Smooth muscle cell (in vitro differentiated cells): ENCODE measurements at regions not wholly inside any gene's neighbourhood (a gene's known extent, or its start where the extent isn't known, plus 50 kb on each side); places are given as distances from the start of the nearest gene placed in this dataset.

ENCODE experiments used
- DNase-seq: peaks from one replicate; lab custom pipeline; 2025; ENCODE audit not compliant: unreplicated experiment; lab: John Stamatoyannopoulos, UW
- H2AFZ ChIP-seq: fragments of 200-600 bp; sonication (generic); 2 replicates; pipeline ENCODE4 v1.6.0; 2016; ENCODE audit warnings: antibody characterized with exemption, low read depth, mild to moderate bottlenecking
- H3F3A ChIP-seq: fragments of 200-600 bp; sonication (generic); 2 replicates; pipeline ENCODE4 v1.6.0; 2017; ENCODE audit warnings: antibody characterized with exemption, low read depth
- H3K27ac ChIP-seq: fragments of 200-600 bp; sonication (generic); 2 replicates; pipeline ENCODE4 v1.5.1; 2016; ENCODE audit warnings: low read depth, mild to moderate bottlenecking
- H3K27me3 ChIP-seq: fragments of 200-600 bp; sonication (generic); 2 replicates; pipeline ENCODE4 v1.6.1; 2016; ENCODE audit warnings: low read depth, mild to moderate bottlenecking
- H3K36me3 ChIP-seq: fragments of 200-600 bp; sonication (generic); 2 replicates; pipeline ENCODE4 v1.5.1; 2016; ENCODE audit warnings: low read depth
- H3K4me1 ChIP-seq: fragments of 200-600 bp; sonication (generic); 2 replicates; pipeline ENCODE4 v1.5.1; 2016; ENCODE audit warnings: low read depth
- H3K4me2 ChIP-seq: fragments of 200-600 bp; sonication (generic); 2 replicates; pipeline ENCODE4 v1.6.0; 2016; ENCODE audit warnings: mild to moderate bottlenecking
- H3K4me3 ChIP-seq: fragments of 200-600 bp; sonication (generic); 2 replicates; pipeline ENCODE4 v1.5.1; 2016; ENCODE audit warnings: mild to moderate bottlenecking
- H3K79me2 ChIP-seq: fragments of 200-600 bp; sonication (generic); 2 replicates; pipeline ENCODE4 v1.6.0; 2016; ENCODE audit warnings: low read depth, mild to moderate bottlenecking
- H3K9ac ChIP-seq: fragments of 200-600 bp; sonication (generic); 2 replicates; pipeline ENCODE4 v1.6.0; 2016; ENCODE audit warnings: low read depth
- H3K9me3 ChIP-seq: fragments of 200-600 bp; sonication (generic); replicated peaks from 2 replicates; pipeline ENCODE4 v1.5.1; 2016; ENCODE audit warnings: low read depth
- H4K20me1 ChIP-seq: fragments of 200-600 bp; sonication (generic); 2 replicates; pipeline ENCODE4 v1.6.0; 2016; ENCODE audit warnings: low read depth
- WGBS: methylation state at CpG from one replicate; pipeline ENCODE4 v1.1.7; 2016; ENCODE audit warnings: low lambda C conversion rate; 5-methylcytosine and 5-hydroxymethylcytosine counted together
- TF ChIP-seq, protein P1 (sequence below): fragments of 200-600 bp; sonication (generic); IDR thresholded peaks from 2 replicates; pipeline ENCODE4 v1.5.1; 2017; ENCODE audit warnings: borderline replicate concordance, mild to moderate bottlenecking, antibody characterized with exemption; ENCODE audit not compliant: insufficient read depth, poor library complexity, severe bottlenecking

- Histone ChIP-seq H3K27me3 (peaks cover 14% of the 10 kb centered on the region), H2AFZ (no peak overlapping the region), H3K79me2 (no peaks in the 10 kb centered on the region), H3K27ac (no peak overlapping the region), H4K20me1 (no peaks in the 10 kb centered on the region), H3K4me3 (no peak overlapping the region), H3K9ac (no peak overlapping the region), H3K4me1 (no peaks in the 10 kb centered on the region), H3F3A (no peaks in the 10 kb centered on the region), H3K36me3 (no peaks in the 10 kb centered on the region), H3K9me3 (no peaks in the 10 kb centered on the region), H3K4me2 (no peak overlapping the region)
- TF ChIP-seq, protein P1, sequence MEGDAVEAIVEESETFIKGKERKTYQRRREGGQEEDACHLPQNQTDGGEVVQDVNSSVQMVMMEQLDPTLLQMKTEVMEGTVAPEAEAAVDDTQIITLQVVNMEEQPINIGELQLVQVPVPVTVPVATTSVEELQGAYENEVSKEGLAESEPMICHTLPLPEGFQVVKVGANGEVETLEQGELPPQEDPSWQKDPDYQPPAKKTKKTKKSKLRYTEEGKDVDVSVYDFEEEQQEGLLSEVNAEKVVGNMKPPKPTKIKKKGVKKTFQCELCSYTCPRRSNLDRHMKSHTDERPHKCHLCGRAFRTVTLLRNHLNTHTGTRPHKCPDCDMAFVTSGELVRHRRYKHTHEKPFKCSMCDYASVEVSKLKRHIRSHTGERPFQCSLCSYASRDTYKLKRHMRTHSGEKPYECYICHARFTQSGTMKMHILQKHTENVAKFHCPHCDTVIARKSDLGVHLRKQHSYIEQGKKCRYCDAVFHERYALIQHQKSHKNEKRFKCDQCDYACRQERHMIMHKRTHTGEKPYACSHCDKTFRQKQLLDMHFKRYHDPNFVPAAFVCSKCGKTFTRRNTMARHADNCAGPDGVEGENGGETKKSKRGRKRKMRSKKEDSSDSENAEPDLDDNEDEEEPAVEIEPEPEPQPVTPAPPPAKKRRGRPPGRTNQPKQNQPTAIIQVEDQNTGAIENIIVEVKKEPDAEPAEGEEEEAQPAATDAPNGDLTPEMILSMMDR = no peak
- no peak for DNase-seq
- WGBS = 59% methylated on average over 20 of the region's 20 CpGs
Measured at GRCh38 chr14:94867946-94868771, 98.2 kb upstream of the GSC start.

DNA sequence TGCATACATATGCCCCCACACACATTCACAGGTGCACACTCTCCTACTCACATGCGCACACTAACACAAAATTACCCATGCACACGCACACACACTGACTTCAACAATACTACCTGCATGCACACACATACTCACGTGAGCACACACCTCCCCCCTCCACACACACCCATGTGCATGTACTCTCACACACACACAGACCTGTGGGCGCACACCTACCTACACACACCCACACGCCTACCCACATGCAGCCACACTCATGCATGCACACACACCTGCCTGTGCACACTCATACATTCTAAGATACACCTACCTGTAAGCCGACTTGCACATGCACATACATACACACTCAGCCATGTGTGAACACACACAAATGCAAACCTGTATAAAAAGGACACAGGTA is 97.3 kb upstream of the GSC start:
- H4K20me1 ChIP-seq = no peaks in the 10 kb centered on the region
- no peaks in the 10 kb centered on the region for H3K36me3 ChIP-seq
- H3K27ac ChIP-seq = no peak overlapping the region
- no peaks in the 10 kb centered on the region for H3K9me3 ChIP-seq
- no peak for DNase-seq
- TF ChIP-seq, protein P1 = no peak
- no peak overlapping the region for H3K4me2 ChIP-seq
- H3K27me3 ChIP-seq = peaks cover 14% of the 10 kb centered on the region
- no peaks in the 10 kb centered on the region for H3K4me1 ChIP-seq
- no peaks in the 10 kb centered on the region for H3K79me2 ChIP-seq
- no peaks in the 10 kb centered on the region for H3F3A ChIP-seq
- no peak overlapping the region for H3K4me3 ChIP-seq
- H2AFZ ChIP-seq = no peak overlapping the region
- H3K9ac ChIP-seq = no peak overlapping the region
- WGBS = 96% methylated on average over 6 of the region's 6 CpGs

- H3K9ac ChIP-seq = no peak overlapping the region
- H3K36me3 ChIP-seq = no peaks in the 10 kb centered on the region
- DNase-seq = no peak
- H3K4me1 ChIP-seq = no peaks in the 10 kb centered on the region
- H3K27ac ChIP-seq = no peak overlapping the region
- H4K20me1 ChIP-seq = no peaks in the 10 kb centered on the region
- H3K9me3 ChIP-seq = no peaks in the 10 kb centered on the region
- peaks cover 30% of the 10 kb centered on the region for H3K27me3 ChIP-seq
- H3F3A ChIP-seq = no peaks in the 10 kb centered on the region
- H2AFZ ChIP-seq = no peak overlapping the region
- no peak overlapping the region for H3K4me2 ChIP-seq
- no peaks in the 10 kb centered on the region for H3K79me2 ChIP-seq
- TF ChIP-seq, protein P1 = no peak
- WGBS = 66% methylated on average over 45 of the region's 45 CpGs
- no peak overlapping the region for H3K4me3 ChIP-seq
Measured at GRCh38 chr14:94864387-94865195, 94.7 kb upstream of the GSC start.
